HAP-1 (cell line): ENCODE measurements at regions not wholly inside any gene's neighbourhood (a gene's known extent, or its start where the extent isn't known, plus 50 kb on each side); places are given as distances from the start of the nearest gene placed in this dataset.

ENCODE experiments used
- DNase-seq, 2 experiments: peaks; one replicate each; pipeline ENCODE4 v3.0.0-alpha.2; 2016 to 2020; ENCODE audit warnings: low spot score in 2 of 2
- H3K27me3 ChIP-seq: fragments of 250-450 bp; sonication (Bioruptor Pico); 2 replicates; pipeline ENCODE4 v1.5.1; 2020; ENCODE audit warnings: low read depth, mild to moderate bottlenecking, moderate library complexity
- H3K36me3 ChIP-seq: fragments of 250-450 bp; sonication (Bioruptor Pico); replicated peaks from 2 replicates; pipeline ENCODE4 v1.5.1; 2020; ENCODE audit warnings: mild to moderate bottlenecking
- H3K4me1 ChIP-seq: fragments of 250-450 bp; sonication (Bioruptor Pico); 2 replicates; pipeline ENCODE4 v1.5.1; 2020; ENCODE audit warnings: mild to moderate bottlenecking
- H3K4me3 ChIP-seq: fragments of 250-450 bp; sonication (Bioruptor Pico); 2 replicates; pipeline ENCODE4 v1.5.1; 2020; ENCODE audit warnings: mild to moderate bottlenecking, moderate library complexity
- H3K9me3 ChIP-seq: fragments of 250-450 bp; sonication (Bioruptor Pico); 2 replicates; pipeline ENCODE4 v1.5.1; 2020; ENCODE audit warnings: mild to moderate bottlenecking, moderate library complexity
- in situ Hi-C: fragments of 300-500 bp; cut with MboI; formaldehyde crosslinking; loops from 3 replicates; pipeline ENCODE4 v1.14.3; 2020; ENCODE audit warnings: low sequenced_read_pairs, inconsistent platforms, mixed read lengths

- Histone ChIP-seq H3K4me1 (no peaks in the 10 kb centered on the region), H3K4me3 (no peak overlapping the region), H3K27me3 (no peaks in the 10 kb centered on the region), H3K9me3 (no peaks in the 10 kb centered on the region), H3K36me3 (no peaks in the 10 kb centered on the region)
- DNase-seq: no peak
- in situ Hi-C loops: no loop called here
Observed at GRCh38 chr13:47665043-47665442, 336.0 kb downstream of the SUCLA2 start.

GRCh38 chr13:47661076-47661475 is 340.0 kb downstream of the SUCLA2 start:
- in situ Hi-C loops: no loop called here

DNA sequence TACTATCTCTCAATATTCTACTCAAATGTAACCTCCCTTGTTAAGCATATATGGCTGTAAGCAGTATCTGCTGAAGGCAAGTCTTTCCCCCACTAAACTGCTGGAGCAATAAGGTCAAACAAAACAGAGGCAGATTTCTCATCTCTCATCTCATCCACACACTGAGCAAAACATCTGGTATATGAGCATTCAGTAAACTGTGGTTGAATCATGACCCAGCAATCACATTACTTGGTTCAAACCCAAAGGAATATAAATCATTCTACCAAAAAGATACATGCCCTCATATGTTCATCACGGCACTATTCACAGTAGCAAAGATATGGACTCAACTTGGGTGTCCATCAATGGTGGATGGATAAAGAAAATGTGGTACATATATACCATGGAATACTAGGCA is 344.4 kb downstream of the SUCLA2 start:
- H3K36me3 ChIP-seq: no peaks in the 10 kb centered on the region
- no peaks in the 10 kb centered on the region for H3K9me3 ChIP-seq
- in situ Hi-C loops: no loop called here
- DNase-seq: no peak
- no peaks in the 10 kb centered on the region for H3K27me3 ChIP-seq
- H3K4me1 ChIP-seq: no peaks in the 10 kb centered on the region
- no peak overlapping the region for H3K4me3 ChIP-seq

More at GRCh38 chr13:47661076-47661475, 340.0 kb downstream of the SUCLA2 start:
- DNase-seq: no peak
- Histone ChIP-seq H3K27me3 (no peaks in the 10 kb centered on the region), H3K4me1 (no peaks in the 10 kb centered on the region), H3K9me3 (no peaks in the 10 kb centered on the region), H3K36me3 (no peaks in the 10 kb centered on the region), H3K4me3 (no peak overlapping the region)

DNA sequence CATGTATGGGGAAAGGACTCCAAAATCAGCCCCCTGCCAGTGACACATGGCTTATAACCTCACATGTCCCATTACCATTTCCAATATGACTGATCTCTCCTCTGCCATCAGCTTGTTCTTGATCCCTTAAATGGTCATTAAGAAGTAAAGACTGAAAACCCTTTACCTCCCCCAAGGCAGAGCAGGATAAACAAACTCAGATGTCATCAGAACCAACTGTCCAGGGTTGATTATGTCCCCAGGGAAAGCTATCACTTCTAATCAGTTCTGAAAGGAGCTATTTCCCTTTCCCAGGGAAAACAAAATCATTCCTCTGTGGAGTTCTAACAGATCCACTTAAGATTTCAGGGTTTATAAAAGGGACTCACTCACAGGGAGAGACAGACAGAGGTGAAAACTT is 350.9 kb downstream of the SUCLA2 start:
- Histone ChIP-seq H3K4me3 (no peak overlapping the region), H3K27me3 (no peaks in the 10 kb centered on the region), H3K36me3 (no peaks in the 10 kb centered on the region), H3K4me1 (no peaks in the 10 kb centered on the region), H3K9me3 (no peaks in the 10 kb centered on the region)
- in situ Hi-C loops: no loop called here
- DNase-seq: no peak

DNA sequence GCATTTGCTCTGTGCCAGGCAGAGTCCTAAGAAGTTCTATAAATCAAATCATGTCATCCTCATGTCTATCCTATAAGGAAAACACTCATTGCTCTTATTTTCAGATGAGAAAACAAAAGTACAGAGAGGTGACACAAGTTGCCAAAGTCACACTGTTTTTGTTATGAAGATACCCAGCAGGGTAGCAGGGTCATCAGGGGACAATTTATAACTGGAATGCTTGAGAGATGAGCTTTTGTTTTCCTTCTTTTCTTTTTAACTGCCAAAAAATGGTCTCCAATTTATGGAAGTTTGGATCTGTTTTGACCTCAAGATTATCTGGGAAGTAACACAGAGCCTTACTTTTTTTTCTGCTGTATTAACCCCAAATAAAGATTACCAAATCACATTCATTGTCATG is 354.1 kb downstream of the SUCLA2 start:
- no peak for DNase-seq
- Histone ChIP-seq H3K4me3 (no peak overlapping the region), H3K9me3 (no peaks in the 10 kb centered on the region), H3K27me3 (no peaks in the 10 kb centered on the region), H3K36me3 (no peaks in the 10 kb centered on the region), H3K4me1 (no peaks in the 10 kb centered on the region)
- in situ Hi-C loops: no loop called here

DNA sequence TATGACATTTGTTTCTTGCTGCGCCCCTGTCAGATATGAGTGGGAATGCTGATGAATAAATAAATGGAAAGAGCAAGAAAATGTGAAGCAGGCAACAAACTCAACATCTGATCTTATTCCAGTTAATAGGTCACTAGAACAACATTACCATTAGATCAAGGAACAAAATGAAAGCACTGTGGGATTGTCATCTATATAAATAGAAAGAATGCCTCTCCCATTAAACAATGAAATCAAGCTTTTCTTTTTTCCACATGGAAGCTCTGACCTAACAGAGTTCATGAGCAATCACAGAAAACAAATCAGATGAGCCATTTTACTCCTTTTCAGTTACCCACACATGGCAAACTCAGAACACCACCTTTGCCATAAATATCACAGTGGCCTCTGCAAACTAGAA is 354.8 kb downstream of the SUCLA2 start:
- Histone ChIP-seq H3K36me3 (no peaks in the 10 kb centered on the region), H3K27me3 (no peaks in the 10 kb centered on the region), H3K9me3 (no peaks in the 10 kb centered on the region), H3K4me3 (no peak overlapping the region), H3K4me1 (no peaks in the 10 kb centered on the region)
- DNase-seq: no peak
- in situ Hi-C loops: no loop called here

GRCh38 chr13:47639738-47640447 is 361.2 kb downstream of the SUCLA2 start:
- no peak for DNase-seq
- no peaks in the 10 kb centered on the region for H3K36me3 ChIP-seq
- H3K9me3 ChIP-seq: no peaks in the 10 kb centered on the region
- no peaks in the 10 kb centered on the region for H3K27me3 ChIP-seq
- in situ Hi-C loops: no loop called here
- H3K4me3 ChIP-seq: no peak overlapping the region
- no peaks in the 10 kb centered on the region for H3K4me1 ChIP-seq

DNA sequence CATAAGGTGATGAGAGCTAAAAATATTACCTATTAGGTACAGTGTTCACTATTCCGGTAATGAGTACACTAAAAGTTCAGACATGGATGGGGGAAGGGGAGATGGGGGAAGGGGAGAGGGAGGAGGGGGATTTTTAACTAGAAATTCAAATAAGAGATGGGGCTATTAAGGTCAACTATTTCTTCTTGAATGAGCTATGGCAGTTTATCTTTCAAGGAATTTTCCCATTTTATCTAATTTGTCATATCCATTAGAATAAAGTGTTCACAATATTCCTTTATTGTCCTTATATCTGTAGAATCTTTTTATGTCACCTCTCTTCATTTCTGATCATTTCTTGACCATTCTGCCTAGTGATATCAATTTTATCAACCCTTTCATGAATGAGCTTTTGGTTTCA is 362.4 kb downstream of the SUCLA2 start:
- H3K4me1 ChIP-seq: no peaks in the 10 kb centered on the region
- no peaks in the 10 kb centered on the region for H3K36me3 ChIP-seq
- no peaks in the 10 kb centered on the region; the same call in 1 of the 2 replicates for H3K9me3 ChIP-seq
- no peak for DNase-seq
- H3K27me3 ChIP-seq: no peaks in the 10 kb centered on the region
- H3K4me3 ChIP-seq: no peak overlapping the region
- in situ Hi-C loops: no loop called here

DNA sequence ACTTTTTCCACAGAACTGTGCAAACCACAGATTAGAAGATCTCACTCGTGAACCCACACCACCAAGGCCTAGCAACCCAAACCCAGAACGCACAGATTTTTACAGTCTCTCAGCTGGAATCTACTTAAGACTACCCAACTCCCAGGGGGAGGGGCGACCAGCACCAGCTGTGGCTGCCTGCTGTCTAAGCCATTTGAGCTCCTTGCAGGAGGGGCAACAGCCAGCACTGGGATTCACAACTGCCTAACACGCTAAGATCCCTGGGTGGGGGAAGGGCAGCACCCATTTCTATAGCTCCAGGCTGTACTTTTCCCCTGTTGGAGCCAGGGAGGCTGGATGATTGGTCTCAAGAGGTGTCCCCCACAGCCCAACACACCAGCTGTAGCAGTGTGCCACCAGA is 368.8 kb downstream of the SUCLA2 start:
- Histone ChIP-seq H3K4me1 (no peaks in the 10 kb centered on the region), H3K27me3 (no peaks in the 10 kb centered on the region), H3K9me3 (no peaks in the 10 kb centered on the region; the same call in 1 of the 2 replicates), H3K36me3 (no peaks in the 10 kb centered on the region), H3K4me3 (no peak overlapping the region)
- no peak for DNase-seq
- in situ Hi-C loops: no loop called here

DNA sequence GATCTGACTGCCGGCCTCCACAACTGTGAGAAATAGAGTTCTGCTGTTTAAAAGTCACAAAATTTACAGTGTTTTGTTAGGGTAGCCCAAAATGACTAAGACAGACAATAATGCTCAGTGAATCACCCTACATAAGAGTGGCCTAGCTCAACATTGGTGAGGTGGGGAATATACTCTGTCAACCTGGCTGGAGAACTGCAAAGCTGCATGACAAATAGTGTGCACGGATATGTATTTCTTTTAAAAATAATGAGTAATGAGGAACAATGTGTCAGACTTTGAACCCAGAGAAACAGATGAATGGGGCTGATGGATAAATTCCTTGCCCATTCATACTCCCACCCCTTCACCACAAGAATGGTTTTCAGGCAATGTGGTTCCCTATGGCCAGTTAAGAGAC is 372.4 kb downstream of the SUCLA2 start:
- in situ Hi-C loops: no loop called here
- H3K36me3 ChIP-seq: no peaks in the 10 kb centered on the region
- H3K27me3 ChIP-seq: no peaks in the 10 kb centered on the region
- no peak for DNase-seq
- no peak overlapping the region for H3K4me3 ChIP-seq
- H3K9me3 ChIP-seq: no peaks in the 10 kb centered on the region
- H3K4me1 ChIP-seq: no peaks in the 10 kb centered on the region

- Histone ChIP-seq H3K4me1 (no peaks in the 10 kb centered on the region), H3K9me3 (no peaks in the 10 kb centered on the region), H3K36me3 (no peaks in the 10 kb centered on the region), H3K27me3 (no peaks in the 10 kb centered on the region), H3K4me3 (no peak overlapping the region)
- no peak for DNase-seq
- in situ Hi-C loops: no loop called here
Observed at GRCh38 chr13:47623862-47624261, 377.2 kb downstream of the SUCLA2 start.

DNA sequence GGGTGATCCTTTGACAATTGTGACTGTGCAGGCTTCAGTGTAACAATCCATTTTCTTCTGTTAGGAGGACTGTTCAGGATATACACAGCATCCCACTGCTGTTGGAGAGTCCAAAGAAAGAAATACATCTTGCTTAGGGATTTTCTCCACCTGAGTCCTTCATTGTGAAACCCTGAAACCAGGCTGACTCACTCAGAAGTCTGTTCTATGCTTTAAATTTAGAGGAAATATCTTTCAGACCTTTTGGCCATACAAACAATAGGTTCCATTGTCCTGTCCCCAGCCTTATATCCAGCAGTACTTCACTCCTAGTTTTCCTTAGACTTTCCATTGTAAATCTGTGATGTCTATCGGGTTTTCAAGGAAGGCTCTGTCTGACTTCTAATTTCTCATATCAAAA is 379.1 kb downstream of the SUCLA2 start:
- H3K36me3 ChIP-seq: no peaks in the 10 kb centered on the region
- in situ Hi-C loops: no loop called here
- H3K9me3 ChIP-seq: no peaks in the 10 kb centered on the region
- no peaks in the 10 kb centered on the region for H3K27me3 ChIP-seq
- DNase-seq: no peak
- H3K4me1 ChIP-seq: no peaks in the 10 kb centered on the region
- no peak overlapping the region for H3K4me3 ChIP-seq

GRCh38 chr13:47611664-47612288 is 389.3 kb downstream of the SUCLA2 start:
- in situ Hi-C loops: no loop called here
- Histone ChIP-seq H3K4me1 (no peaks in the 10 kb centered on the region), H3K4me3 (no peak overlapping the region), H3K36me3 (no peaks in the 10 kb centered on the region), H3K27me3 (no peaks in the 10 kb centered on the region), H3K9me3 (no peaks in the 10 kb centered on the region)
- DNase-seq: no peak

GRCh38 chr13:47610687-47611086 is 390.4 kb downstream of the SUCLA2 start:
- in situ Hi-C loops: no loop called here
- H3K36me3 ChIP-seq: no peaks in the 10 kb centered on the region
- H3K4me3 ChIP-seq: no peak overlapping the region
- no peaks in the 10 kb centered on the region for H3K27me3 ChIP-seq
- H3K4me1 ChIP-seq: no peaks in the 10 kb centered on the region
- no peak for DNase-seq
- H3K9me3 ChIP-seq: no peaks in the 10 kb centered on the region

- Histone ChIP-seq H3K4me3 (no peak overlapping the region), H3K9me3 (no peaks in the 10 kb centered on the region), H3K36me3 (no peaks in the 10 kb centered on the region), H3K27me3 (no peaks in the 10 kb centered on the region), H3K4me1 (no peaks in the 10 kb centered on the region)
- no peak for DNase-seq
- in situ Hi-C loops: no loop called here
Observed at GRCh38 chr13:47603365-47603764, 397.7 kb downstream of the SUCLA2 start.
